AML-193 (cell line): ENCODE measurements at regions not wholly inside any gene's neighbourhood (a gene's known extent, or its start where the extent isn't known, plus 50 kb on each side); places are given as distances from the start of the nearest gene placed in this dataset.
"Not testable (repeated sequence)": the region's sequence is repeated elsewhere in the genome, so short reads cannot be mapped to it uniquely, and the experiment has no call there.

Experiments used
- DNase-seq, 2 experiments: peaks; one replicate each; lab custom pipeline; 2025; lab: John Stamatoyannopoulos, UW

GRCh38 chr5:124619121-124619520, 127.3 kb downstream of the ZNF608 start:
- DNase-seq: no peak

GRCh38 chr5:124617787-124618186, 128.7 kb downstream of the ZNF608 start:
- no peak for DNase-seq

GRCh38 chr5:124614836-124615385, 131.5 kb downstream of the ZNF608 start:
- no peak for DNase-seq

- DNase-seq: no peak
Measured at GRCh38 chr5:124614105-124614504, 132.3 kb downstream of the ZNF608 start.

- no peak for DNase-seq
Measured at GRCh38 chr5:124613273-124613953, 133.0 kb downstream of the ZNF608 start.

GRCh38 chr5:124612023-124612422, 134.4 kb downstream of the ZNF608 start:
- no peak for DNase-seq

- not testable (repeated sequence) for DNase-seq
Measured at GRCh38 chr5:124611262-124611661, 135.2 kb downstream of the ZNF608 start.

- DNase-seq: not testable (repeated sequence)
Measured at GRCh38 chr5:124609685-124610084, 136.8 kb downstream of the ZNF608 start.

- no peak for DNase-seq
Measured at GRCh38 chr5:124606543-124606942, 139.9 kb downstream of the ZNF608 start.

GRCh38 chr5:124606093-124606492, 140.3 kb downstream of the ZNF608 start:
- DNase-seq: no peak

GRCh38 chr5:124605541-124605940, 140.9 kb downstream of the ZNF608 start:
- DNase-seq: no peak

- no peak for DNase-seq
Measured at GRCh38 chr5:124604419-124604818, 142.0 kb downstream of the ZNF608 start.

GRCh38 chr5:124602925-124603650, 143.4 kb downstream of the ZNF608 start:
- DNase-seq: no peak

- DNase-seq: no peak
Measured at GRCh38 chr5:124599028-124599973, 147.1 kb downstream of the ZNF608 start.

- no peak for DNase-seq
Measured at GRCh38 chr5:124596595-124597421, 149.6 kb downstream of the ZNF608 start.

GRCh38 chr5:124593952-124594351, 152.5 kb downstream of the ZNF608 start:
- no peak for DNase-seq

- no peak for DNase-seq
Measured at GRCh38 chr5:124592891-124593290, 153.5 kb downstream of the ZNF608 start.

GRCh38 chr5:124591583-124591982, 154.9 kb downstream of the ZNF608 start:
- no peak for DNase-seq

GRCh38 chr5:124590686-124591085, 155.8 kb downstream of the ZNF608 start:
- no peak for DNase-seq

GRCh38 chr5:124587280-124587679, 159.2 kb downstream of the ZNF608 start:
- DNase-seq: no peak

- no peak for DNase-seq
Measured at GRCh38 chr5:124584991-124585715, 161.3 kb downstream of the ZNF608 start.
